GM18519 (cell line): ENCODE measurements at regions not wholly inside any gene's neighbourhood (a gene's known extent, or its start where the extent isn't known, plus 50 kb on each side); places are given as distances from the start of the nearest gene placed in this dataset.

ENCODE experiments used
- ATAC-seq: cut with Tn5 transposase; IDR thresholded peaks from one replicate; pipeline ENCODE4 v1.9.1; 2021; ENCODE audit warnings: mild to moderate bottlenecking, moderate library complexity; ENCODE audit not compliant: unreplicated experiment, low FRiP score

GRCh38 chr13:22198641-22199217 is 527.9 kb downstream of the FGF9 start:
- ATAC-seq, result no peak

- ATAC-seq, result no peak
Measured at GRCh38 chr13:22200440-22200839, 529.6 kb downstream of the FGF9 start.

GRCh38 chr13:22201375-22201925 is 530.6 kb downstream of the FGF9 start:
- no peak for ATAC-seq

GRCh38 chr13:22210134-22210930 is 539.5 kb downstream of the FGF9 start:
- ATAC-seq, result no peak

GRCh38 chr13:22211876-22212275 is 541.0 kb downstream of the FGF9 start:
- no peak for ATAC-seq

- ATAC-seq, result no peak
Measured at GRCh38 chr13:22212576-22212975, 541.7 kb downstream of the FGF9 start.

- no peak for ATAC-seq
Measured at GRCh38 chr13:22214184-22214583, 543.3 kb downstream of the FGF9 start.

- no peak for ATAC-seq
Measured at GRCh38 chr13:22218797-22219196, 547.9 kb downstream of the FGF9 start.

- ATAC-seq, result no peak
Measured at GRCh38 chr13:22219709-22220108, 548.8 kb downstream of the FGF9 start.

- no peak for ATAC-seq
Measured at GRCh38 chr13:22220151-22221135, 549.6 kb downstream of the FGF9 start.

GRCh38 chr13:22223411-22223810 is 552.5 kb downstream of the FGF9 start:
- ATAC-seq, result no peak

GRCh38 chr13:22226086-22226485 is 555.2 kb downstream of the FGF9 start:
- ATAC-seq, result no peak

- ATAC-seq, result no peak
Measured at GRCh38 chr13:22227895-22228294, 557.0 kb downstream of the FGF9 start.

GRCh38 chr13:22229916-22230315 is 559.0 kb downstream of the FGF9 start:
- no peak for ATAC-seq

- ATAC-seq, result no peak
Measured at GRCh38 chr13:22232186-22232585, 561.3 kb downstream of the FGF9 start.

- ATAC-seq, result no peak
Measured at GRCh38 chr13:22235285-22235949, 564.5 kb downstream of the FGF9 start.

- ATAC-seq, result no peak
Measured at GRCh38 chr13:22235950-22236290, 565.0 kb downstream of the FGF9 start.

- ATAC-seq, result no peak
Measured at GRCh38 chr13:22238269-22238668, 567.4 kb downstream of the FGF9 start.

GRCh38 chr13:22240716-22241115 is 569.8 kb downstream of the FGF9 start:
- no peak for ATAC-seq

- no peak for ATAC-seq
Measured at GRCh38 chr13:22243469-22244163, 572.7 kb downstream of the FGF9 start.
